Uterus (tissue), 2 donors: ENCODE measurements at regions not wholly inside any gene's neighbourhood (a gene's known extent, or its start where the extent isn't known, plus 50 kb on each side); places are given as distances from the start of the nearest gene placed in this dataset.

Experiments used
- POLR2A ChIP-seq, 2 donors: fragments of 450-650 bp; IDR thresholded peaks; one replicate each; pipeline ENCODE4 v1.6.1; 2016; ENCODE audit warnings: antibody characterized with exemption in 2 of 2, mild to moderate bottlenecking in 1 of 2, moderate library complexity in 1 of 2
- TF ChIP-seq, protein P1 (sequence below), 4 experiments: fragments of 200-600 bp in 2 of 4; fragments of 450-650 bp in 2 of 4; sonication (generic) in 2 of 4; IDR thresholded peaks; one replicate each; pipeline ENCODE4 v1.5.1; 2016 to 2019; ENCODE audit warnings: antibody characterized with exemption in 4 of 4, mild to moderate bottlenecking in 2 of 4, moderate library complexity in 1 of 4

- TF ChIP-seq, protein P1, sequence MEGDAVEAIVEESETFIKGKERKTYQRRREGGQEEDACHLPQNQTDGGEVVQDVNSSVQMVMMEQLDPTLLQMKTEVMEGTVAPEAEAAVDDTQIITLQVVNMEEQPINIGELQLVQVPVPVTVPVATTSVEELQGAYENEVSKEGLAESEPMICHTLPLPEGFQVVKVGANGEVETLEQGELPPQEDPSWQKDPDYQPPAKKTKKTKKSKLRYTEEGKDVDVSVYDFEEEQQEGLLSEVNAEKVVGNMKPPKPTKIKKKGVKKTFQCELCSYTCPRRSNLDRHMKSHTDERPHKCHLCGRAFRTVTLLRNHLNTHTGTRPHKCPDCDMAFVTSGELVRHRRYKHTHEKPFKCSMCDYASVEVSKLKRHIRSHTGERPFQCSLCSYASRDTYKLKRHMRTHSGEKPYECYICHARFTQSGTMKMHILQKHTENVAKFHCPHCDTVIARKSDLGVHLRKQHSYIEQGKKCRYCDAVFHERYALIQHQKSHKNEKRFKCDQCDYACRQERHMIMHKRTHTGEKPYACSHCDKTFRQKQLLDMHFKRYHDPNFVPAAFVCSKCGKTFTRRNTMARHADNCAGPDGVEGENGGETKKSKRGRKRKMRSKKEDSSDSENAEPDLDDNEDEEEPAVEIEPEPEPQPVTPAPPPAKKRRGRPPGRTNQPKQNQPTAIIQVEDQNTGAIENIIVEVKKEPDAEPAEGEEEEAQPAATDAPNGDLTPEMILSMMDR (IDR thresholded peaks at IDR 0.05), result no peak
- TF ChIP-seq POLR2A (IDR thresholded peaks at IDR 0.05), result no peak
Observed at GRCh38 chr7:25496476-25497368, 268.4 kb upstream of the NPVF start.
